ENCODE measurements at regions not wholly inside any gene's neighbourhood (a gene's known extent, or its start where the extent isn't known, plus 50 kb on each side); places are given as distances from the start of the nearest gene placed in this dataset.

DNA sequence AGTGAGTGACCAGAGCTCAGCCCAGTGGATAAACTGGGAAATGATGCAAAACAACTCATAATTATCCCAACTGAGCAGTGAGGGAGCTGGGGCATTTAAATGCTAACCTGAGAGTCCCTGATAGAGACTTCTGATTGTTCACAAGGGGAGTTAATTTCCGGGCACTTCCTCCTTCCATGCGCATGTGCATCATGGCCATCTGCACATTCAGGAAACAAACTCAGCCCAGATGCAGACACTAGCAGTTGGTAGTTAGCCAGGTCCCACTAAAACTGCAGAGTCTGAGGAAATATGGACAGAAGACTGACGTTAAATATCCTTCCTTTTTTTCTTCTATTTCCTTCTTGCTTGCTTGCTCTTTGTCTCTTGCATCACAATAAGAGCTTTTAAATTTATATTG lies 852.1 kb upstream of the LRRC4C start:
- intact Hi-C loops (cut with DNase I; ENCODE audit: low total_unique reads) (no loop called here), in situ Hi-C loops (cut with MboI; ENCODE audit: low sequenced_read_pairs in 4 of 4) (no loop called here)
- TF ChIP-seq POLR2A (IDR thresholded peaks at IDR 0.05) (no peak), CTCF (IDR thresholded peaks at IDR 0.05 in 4 of 5, conservative IDR thresholded peaks at IDR 0.05 in 1 of 5) (no peak)
- Histone ChIP-seq H3K27ac (no peak overlapping the region), H3K4me1 (no peaks in the 10 kb centered on the region), H3K9me3 (no peaks in the 10 kb centered on the region), H3K4me3 (no peak overlapping the region), H3K27me3 (no peaks in the 10 kb centered on the region), H3K36me3 (no peaks in the 10 kb centered on the region)
- no peak for DNase-seq
- no peak for ATAC-seq

DNA sequence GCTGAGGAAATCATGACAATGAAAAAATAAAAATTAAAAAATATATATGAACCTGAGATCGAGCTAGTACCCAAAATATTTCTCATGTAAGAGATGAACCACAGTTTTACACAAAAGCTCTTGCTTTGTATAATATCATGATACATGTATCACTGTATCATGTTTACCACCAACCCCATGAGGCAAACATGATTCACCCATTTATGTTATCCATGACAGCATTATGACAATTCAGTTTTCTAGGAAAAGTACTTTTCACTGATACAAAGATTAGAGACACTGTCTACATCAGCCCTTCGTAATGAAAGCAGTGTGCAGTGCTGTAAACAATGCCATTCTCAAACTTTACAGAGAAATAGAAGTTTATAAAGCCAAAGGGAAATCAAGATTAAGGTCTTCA lies 852.5 kb upstream of the LRRC4C start:
- TF ChIP-seq CTCF (IDR thresholded peaks at IDR 0.05 in 4 of 5, conservative IDR thresholded peaks at IDR 0.05 in 1 of 5): no peak
- no peak for TF ChIP-seq POLR2A (IDR thresholded peaks at IDR 0.05)
- no peaks in the 10 kb centered on the region for H3K4me1 ChIP-seq

DNA sequence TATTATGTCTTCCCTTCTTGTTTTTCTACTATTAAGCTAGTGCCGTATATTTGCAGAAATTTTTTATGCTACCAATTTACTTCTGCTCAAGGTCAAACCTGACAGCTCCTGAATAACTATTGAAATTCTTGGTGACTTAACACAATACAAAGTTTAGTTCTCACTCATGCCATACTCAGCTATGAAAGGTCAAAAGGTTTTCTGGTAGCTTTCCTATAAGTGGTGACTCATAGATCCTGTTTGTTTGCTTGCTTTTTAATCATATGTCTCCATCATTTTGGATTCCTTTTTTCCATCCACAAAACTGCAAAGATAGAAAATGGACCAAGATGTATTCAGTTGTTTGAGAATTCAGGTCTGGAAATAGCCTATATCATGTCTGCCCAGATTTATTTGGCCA lies 855.8 kb upstream of the LRRC4C start:
- no peak overlapping the region for H3K4me3 ChIP-seq
- DNase-seq (no peak), ATAC-seq (no peak)
- TF ChIP-seq POLR2A (IDR thresholded peaks at IDR 0.05) (no peak), CTCF (IDR thresholded peaks at IDR 0.05 in 4 of 5, conservative IDR thresholded peaks at IDR 0.05 in 1 of 5) (no peak)
- no peaks in the 10 kb centered on the region for H3K9me3 ChIP-seq
- intact Hi-C loops (cut with DNase I; ENCODE audit: low total_unique reads): no loop called here
- in situ Hi-C loops (cut with MboI; ENCODE audit: low sequenced_read_pairs in 4 of 4): no loop called here
- H3K27ac ChIP-seq: no peak overlapping the region
- H3K4me1 ChIP-seq: no peaks in the 10 kb centered on the region
- no peaks in the 10 kb centered on the region for H3K27me3 ChIP-seq
- H3K36me3 ChIP-seq: no peaks in the 10 kb centered on the region

More for the DNA sequence above, 852.5 kb upstream of the LRRC4C start:
- intact Hi-C loops (cut with DNase I; ENCODE audit: low total_unique reads) (no loop called here), in situ Hi-C loops (cut with MboI; ENCODE audit: low sequenced_read_pairs in 4 of 4) (no loop called here)
- ATAC-seq (no peak), DNase-seq (no peak)
- Histone ChIP-seq H3K4me3 (no peak overlapping the region), H3K27ac (no peak overlapping the region), H3K36me3 (no peaks in the 10 kb centered on the region), H3K9me3 (no peaks in the 10 kb centered on the region), H3K27me3 (no peaks in the 10 kb centered on the region)

DNA sequence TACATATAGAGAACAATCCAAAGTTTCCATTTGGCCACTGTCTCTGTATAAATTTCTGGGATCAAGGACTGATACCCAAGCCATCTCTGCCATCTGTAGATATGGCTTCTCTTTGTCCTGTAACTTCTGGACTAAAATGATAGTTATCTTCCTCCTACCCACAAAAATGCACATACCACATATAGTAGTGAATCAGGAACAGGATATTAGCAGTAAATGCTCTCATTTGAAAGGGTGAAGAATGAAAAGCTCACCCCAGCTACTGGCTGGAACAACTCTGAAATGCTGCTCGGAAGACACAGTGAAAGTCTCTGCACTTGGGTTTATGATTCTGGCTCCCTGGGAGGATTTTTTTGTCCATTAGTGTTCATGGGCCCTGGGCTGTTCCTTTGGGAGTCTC lies 856.4 kb upstream of the LRRC4C start:
- TF ChIP-seq CTCF (IDR thresholded peaks at IDR 0.05 in 4 of 5, conservative IDR thresholded peaks at IDR 0.05 in 1 of 5): no peak
- no peak for TF ChIP-seq POLR2A (IDR thresholded peaks at IDR 0.05)
- no peak for DNase-seq
- intact Hi-C loops (cut with DNase I; ENCODE audit: low total_unique reads): no loop called here
- Histone ChIP-seq H3K36me3 (no peaks in the 10 kb centered on the region), H3K4me3 (no peak overlapping the region), H3K27ac (no peak overlapping the region), H3K27me3 (no peaks in the 10 kb centered on the region), H3K4me1 (no peaks in the 10 kb centered on the region), H3K9me3 (no peaks in the 10 kb centered on the region)
- in situ Hi-C loops (cut with MboI; ENCODE audit: low sequenced_read_pairs in 4 of 4): no loop called here
- no peak for ATAC-seq

DNA sequence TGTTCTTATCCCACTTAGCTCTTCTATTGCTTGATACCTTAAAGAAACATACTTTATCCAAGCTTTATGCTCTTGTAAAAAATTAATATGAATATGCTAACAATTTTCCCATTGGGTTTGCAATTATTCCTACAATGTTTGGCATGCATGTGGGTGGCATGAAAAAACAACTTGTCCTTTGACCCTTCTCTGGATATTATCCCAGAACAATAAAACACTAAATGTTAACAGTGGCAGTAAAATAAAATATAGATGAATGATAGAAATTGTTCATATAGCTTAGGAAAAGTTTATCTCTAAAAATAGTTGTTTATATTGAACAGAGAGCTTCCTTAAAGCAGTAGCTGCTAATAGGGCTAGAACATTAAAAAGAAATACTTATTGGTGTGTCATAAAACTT lies 860.5 kb upstream of the LRRC4C start:
- Histone ChIP-seq H3K4me1 (no peaks in the 10 kb centered on the region), H3K9me3 (no peaks in the 10 kb centered on the region), H3K27me3 (no peaks in the 10 kb centered on the region), H3K27ac (no peak overlapping the region), H3K4me3 (no peak overlapping the region), H3K36me3 (no peaks in the 10 kb centered on the region)
- intact Hi-C loops (cut with DNase I; ENCODE audit: low total_unique reads): no loop called here
- no peak for ATAC-seq
- in situ Hi-C loops (cut with MboI; ENCODE audit: low sequenced_read_pairs in 4 of 4): no loop called here
- no peak for DNase-seq
- TF ChIP-seq CTCF (IDR thresholded peaks at IDR 0.05 in 4 of 5, conservative IDR thresholded peaks at IDR 0.05 in 1 of 5) (no peak), POLR2A (IDR thresholded peaks at IDR 0.05) (no peak)
